Ovary (tissue), 7 donors: ENCODE measurements at regions not wholly inside any gene's neighbourhood (a gene's known extent, or its start where the extent isn't known, plus 50 kb on each side); places are given as distances from the start of the nearest gene placed in this dataset.

Experiments
- DNase-seq, 5 donors: peaks; one replicate each; pipeline ENCODE4 v3.0.0-alpha.2; 2019 to 2020
- H3K27ac ChIP-seq, 2 donors: fragments of 200-600 bp; one replicate each; pipeline versions ENCODE4 v1.5.1 to v1.8.0; 2019 to 2022
- H3K27me3 ChIP-seq: fragments of 200-600 bp; one replicate; pipeline ENCODE4 v1.8.0; 2022
- H3K36me3 ChIP-seq: fragments of 200-600 bp; sonication (generic); one replicate; pipeline ENCODE4 v1.5.1; 2019
- H3K4me1 ChIP-seq: one replicate; pipeline ENCODE4 v1.8.1; 2013; ENCODE audit warnings: mild to moderate bottlenecking, moderate library complexity; ENCODE audit not compliant: insufficient read depth
- H3K4me3 ChIP-seq: fragments of 200-600 bp; sonication (generic); one replicate; pipeline ENCODE4 v1.5.1; 2017
- H3K9me3 ChIP-seq, 2 donors: fragments of 200-600 bp in 1 of 2; sonication (generic) in 1 of 2; one replicate each; pipeline versions ENCODE4 v1.5.1 to v1.8.1; 2013 to 2019; ENCODE audit warnings: mild to moderate bottlenecking in 1 of 2, moderate library complexity in 1 of 2
- CTCF ChIP-seq, 3 donors: fragments of 450-650 bp in 2 of 3; fragments of 200-600 bp in 1 of 3; IDR thresholded peaks; one replicate each; pipeline versions ENCODE4 v1.5.1 to v1.8.0; 2016 to 2022; ENCODE audit warnings: antibody characterized with exemption in 3 of 3, mild to moderate bottlenecking in 1 of 3
- EP300 ChIP-seq: sonication (generic); formaldehyde crosslinking; IDR thresholded peaks from one replicate; pipeline ENCODE4 v1.6.1; 2017; ENCODE audit warnings: antibody characterized with exemption
- POLR2A ChIP-seq: fragments of 450-650 bp; IDR thresholded peaks from one replicate; pipeline ENCODE4 v1.6.1; 2017; ENCODE audit warnings: antibody characterized with exemption, mild to moderate bottlenecking, moderate library complexity
- WGBS, 3 donors: extraction: QIAGEN DNeasy Blood & Tissue Kit in 1 of 3; methylation state at CpG; one replicate each; pipeline versions ENCODE4 v1.1.5 to v1.1.7; 2013 to 2017; 5-methylcytosine and 5-hydroxymethylcytosine counted together
- intact Hi-C, 4 donors: fragments of 100-400 bp; cut with DNase I; formaldehyde crosslinking; loops; one replicate each; pipeline versions ENCODE4 v1.11.0 to v1.15.1; 2022 to 2023
- donor health status: DM: no; HTN: no; CAD: no; lungs with moderate emphysema.
- donor health status: DM: no; HTN: no; CAD: no.
- donor health status: Bipolar disorder and iron deficiency.
- donor health status: DM: no; HTN: no; CAD: no.
- donor health status: DM: yes; HTN: yes; CAD: no.

GRCh38 chr5:106600803-106601202 is 1069.9 kb downstream of the EFNA5 start:
- H3K27me3 ChIP-seq = no peaks in the 10 kb centered on the region
- H3K4me3 ChIP-seq = no peak overlapping the region
- no peak for TF ChIP-seq POLR2A
- no peak for TF ChIP-seq EP300
- TF ChIP-seq CTCF (IDR thresholded peaks at IDR 0.05) = no peak
- no peaks in the 10 kb centered on the region for H3K36me3 ChIP-seq
- no peak overlapping the region for H3K27ac ChIP-seq
- H3K4me1 ChIP-seq = no peaks in the 10 kb centered on the region
- 60 to 78% (median 77%) methylated on average over 1 of the region's 1 CpG for WGBS, 3 donors
- H3K9me3 ChIP-seq = no peaks in the 10 kb centered on the region
- no peak for DNase-seq
- intact Hi-C loops = no loop called here

- Histone ChIP-seq H3K4me3 (no peak overlapping the region), H3K27me3 (no peaks in the 10 kb centered on the region), H3K27ac (no peak overlapping the region), H3K9me3 (no peaks in the 10 kb centered on the region), H3K4me1 (no peaks in the 10 kb centered on the region), H3K36me3 (no peaks in the 10 kb centered on the region)
- no peak for TF ChIP-seq POLR2A
- TF ChIP-seq EP300 = no peak
- TF ChIP-seq CTCF (IDR thresholded peaks at IDR 0.05) = no peak
- DNase-seq = no peak
- 97 to 98% (median 97%) methylated on average over 2 of the region's 2 CpGs for WGBS, 3 donors
- intact Hi-C loops = no loop called here
Measured at GRCh38 chr5:106595864-106596263, 1074.9 kb downstream of the EFNA5 start.

GRCh38 chr5:106584268-106584667 is 1086.5 kb downstream of the EFNA5 start:
- DNase-seq = no peak
- no peak overlapping the region for H3K4me3 ChIP-seq
- intact Hi-C loops = no loop called here
- H3K9me3 ChIP-seq = no peaks in the 10 kb centered on the region
- no peaks in the 10 kb centered on the region for H3K27me3 ChIP-seq
- H3K4me1 ChIP-seq = no peaks in the 10 kb centered on the region
- TF ChIP-seq EP300 (no peak), POLR2A (no peak), CTCF (IDR thresholded peaks at IDR 0.05) (no peak)
- 85 to 87% (median 86%) methylated on average over 10 of the region's 10 CpGs for WGBS, 3 donors
- H3K27ac ChIP-seq = no peak overlapping the region
- no peaks in the 10 kb centered on the region for H3K36me3 ChIP-seq

GRCh38 chr5:106578736-106579135 is 1092.0 kb downstream of the EFNA5 start:
- no peaks in the 10 kb centered on the region for H3K9me3 ChIP-seq
- DNase-seq = no peak
- H3K27me3 ChIP-seq = no peaks in the 10 kb centered on the region
- TF ChIP-seq EP300 (no peak), CTCF (IDR thresholded peaks at IDR 0.05) (no peak), POLR2A (no peak)
- H3K4me1 ChIP-seq = no peaks in the 10 kb centered on the region
- H3K4me3 ChIP-seq = no peak overlapping the region
- H3K27ac ChIP-seq = no peak overlapping the region
- no peaks in the 10 kb centered on the region for H3K36me3 ChIP-seq
- WGBS, 3 donors = 91 to 95% (median 93%) methylated on average over 2 of the region's 2 CpGs
- intact Hi-C loops = no loop called here

- TF ChIP-seq POLR2A (no peak), CTCF (IDR thresholded peaks at IDR 0.05) (no peak), EP300 (no peak)
- H3K9me3 ChIP-seq = no peaks in the 10 kb centered on the region
- WGBS, 3 donors = 96 to 98% (median 97%) methylated on average over 8 of the region's 8 CpGs
- no peak overlapping the region for H3K4me3 ChIP-seq
- intact Hi-C loops = no loop called here
- H3K4me1 ChIP-seq = no peaks in the 10 kb centered on the region
- no peaks in the 10 kb centered on the region for H3K36me3 ChIP-seq
- DNase-seq = no peak
- H3K27me3 ChIP-seq = no peaks in the 10 kb centered on the region
- H3K27ac ChIP-seq = no peak overlapping the region
Measured at GRCh38 chr5:106574820-106575219, 1095.9 kb downstream of the EFNA5 start.
